HG03060 (cell line): ENCODE measurements at regions not wholly inside any gene's neighbourhood (a gene's known extent, or its start where the extent isn't known, plus 50 kb on each side); places are given as distances from the start of the nearest gene placed in this dataset.

Source experiments
- ATAC-seq: cut with Tn5 transposase; IDR thresholded peaks from one replicate; pipeline ENCODE4 v1.9.1; 2021; ENCODE audit warnings: low read depth, moderate number of reproducible peaks; ENCODE audit not compliant: unreplicated experiment

GRCh38 chr20:16220826-16221225, 352.4 kb downstream of the KIF16B start:
- ATAC-seq, result no peak

GRCh38 chr20:16219182-16219581, 354.1 kb downstream of the KIF16B start:
- no peak for ATAC-seq

- no peak for ATAC-seq
Measured at GRCh38 chr20:16216914-16217230, 356.4 kb downstream of the KIF16B start.

GRCh38 chr20:16216227-16216913, 356.9 kb downstream of the KIF16B start:
- no peak for ATAC-seq

GRCh38 chr20:16215041-16215440, 358.2 kb downstream of the KIF16B start:
- no peak for ATAC-seq

- ATAC-seq, result peak; percentile 35
Measured at GRCh38 chr20:16212790-16213189, 360.5 kb downstream of the KIF16B start.

GRCh38 chr20:16209951-16210361, 363.3 kb downstream of the KIF16B start:
- ATAC-seq, result no peak

GRCh38 chr20:16209357-16209756, 363.9 kb downstream of the KIF16B start:
- no peak for ATAC-seq

- ATAC-seq, result no peak
Measured at GRCh38 chr20:16208443-16208842, 364.8 kb downstream of the KIF16B start.

GRCh38 chr20:16206817-16207216, 366.4 kb downstream of the KIF16B start:
- no peak for ATAC-seq

- ATAC-seq, result no peak
Measured at GRCh38 chr20:16205507-16205906, 367.7 kb downstream of the KIF16B start.

GRCh38 chr20:16203096-16203495, 370.2 kb downstream of the KIF16B start:
- ATAC-seq, result no peak

GRCh38 chr20:16201191-16201590, 372.1 kb downstream of the KIF16B start:
- ATAC-seq, result no peak

- ATAC-seq, result no peak
Measured at GRCh38 chr20:16197696-16198095, 375.6 kb downstream of the KIF16B start.

GRCh38 chr20:16195671-16196070, 377.6 kb downstream of the KIF16B start:
- no peak for ATAC-seq

- no peak for ATAC-seq
Measured at GRCh38 chr20:16194617-16195360, 378.5 kb downstream of the KIF16B start.

GRCh38 chr20:16191496-16191895, 381.8 kb downstream of the KIF16B start:
- no peak for ATAC-seq

- ATAC-seq, result no peak
Measured at GRCh38 chr20:16189371-16189770, 383.9 kb downstream of the KIF16B start.

GRCh38 chr20:16187956-16188616, 385.2 kb downstream of the KIF16B start:
- no peak for ATAC-seq

GRCh38 chr20:16179919-16180318, 393.3 kb downstream of the KIF16B start:
- no peak for ATAC-seq

GRCh38 chr20:16179371-16179770, 393.9 kb downstream of the KIF16B start:
- no peak for ATAC-seq
